HG02798 (cell line): ENCODE measurements at regions not wholly inside any gene's neighbourhood (a gene's known extent, or its start where the extent isn't known, plus 50 kb on each side); places are given as distances from the start of the nearest gene placed in this dataset.

Source experiments
- ATAC-seq: cut with Tn5 transposase; IDR thresholded peaks from one replicate; pipeline ENCODE4 v1.9.1; 2021; ENCODE audit warnings: mild to moderate bottlenecking; ENCODE audit not compliant: unreplicated experiment, poor library complexity

DNA sequence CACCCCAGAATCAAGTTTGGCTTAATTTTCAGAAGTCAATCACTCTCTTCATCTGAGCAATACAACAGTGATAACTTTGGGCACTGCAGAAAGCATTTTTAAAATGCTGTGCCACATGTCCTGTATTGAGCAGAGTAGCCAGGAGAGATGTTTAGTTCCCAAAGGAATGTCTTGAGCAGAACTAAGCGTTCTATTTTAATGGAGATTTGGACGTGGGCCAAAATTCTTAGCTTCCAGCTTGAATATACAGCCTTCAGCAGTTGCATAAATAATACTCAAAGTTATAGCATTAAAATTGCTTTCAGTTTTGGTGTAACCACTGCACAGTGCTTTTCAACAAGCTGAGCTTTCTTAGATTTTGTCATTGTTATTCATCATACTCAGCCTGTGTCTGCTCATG is 679.2 kb downstream of the NLGN4X start:
- no peak for ATAC-seq

DNA sequence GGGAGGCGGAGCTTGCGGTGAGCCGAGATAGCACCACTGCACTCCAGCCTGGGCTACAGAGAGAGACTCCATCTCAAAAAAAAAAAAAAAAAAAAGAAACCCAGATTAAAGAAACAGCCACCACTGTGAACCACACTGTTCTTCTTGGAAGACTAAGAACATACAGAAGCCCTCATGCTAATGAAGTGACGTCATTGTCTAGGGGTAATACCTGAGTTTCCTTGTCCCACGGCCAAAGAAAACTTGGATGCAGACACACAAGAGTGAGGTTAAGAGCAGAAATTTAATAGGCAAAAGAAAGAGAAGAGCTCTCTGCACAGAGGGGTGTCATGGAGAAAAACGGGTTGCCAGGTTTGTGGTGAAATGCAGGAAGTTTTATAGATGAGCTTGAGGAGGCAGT is 691.6 kb downstream of the NLGN4X start:
- ATAC-seq, result no peak

DNA sequence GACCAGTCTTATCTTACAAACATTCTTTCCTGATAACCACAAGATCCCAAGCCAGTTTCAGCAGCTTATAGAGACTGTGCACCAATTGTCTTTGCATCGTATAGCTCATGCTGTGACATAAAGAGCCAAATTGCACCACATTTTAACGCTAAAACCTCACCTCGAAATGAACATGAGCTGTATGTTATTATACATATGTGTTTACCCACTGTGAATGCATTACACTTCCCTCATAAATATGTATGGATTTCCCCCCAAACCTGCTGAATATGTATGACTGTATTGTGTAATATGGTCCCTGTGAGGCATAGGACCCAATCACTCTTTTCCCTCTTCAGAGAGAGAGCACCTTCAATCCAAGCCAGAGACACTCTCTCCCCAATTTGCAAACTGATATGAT is 692.4 kb downstream of the NLGN4X start:
- no peak for ATAC-seq

- no peak for ATAC-seq
Observed at GRCh38 chrX:5528057-5528456, 700.6 kb downstream of the NLGN4X start.

DNA sequence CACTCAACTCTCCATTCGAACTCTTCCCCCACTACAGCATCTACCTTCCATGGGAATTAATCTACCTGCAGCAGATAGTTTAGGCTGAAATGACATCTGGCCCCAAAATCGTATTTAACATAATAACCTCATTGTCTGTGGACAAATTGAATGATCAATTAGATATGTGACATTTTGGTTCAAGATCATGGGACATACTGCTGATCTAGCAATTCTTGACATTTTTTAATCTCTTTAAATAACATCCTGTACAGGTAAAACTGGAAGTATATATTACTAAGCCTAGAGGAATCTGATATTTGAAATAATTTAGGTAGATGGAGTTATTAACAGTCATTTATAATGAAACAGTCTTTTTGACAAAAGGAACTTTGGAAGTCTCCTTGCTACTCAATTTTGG is 702.5 kb downstream of the NLGN4X start:
- no peak for ATAC-seq

GRCh38 chrX:5490786-5491563 is 737.7 kb downstream of the NLGN4X start:
- no peak for ATAC-seq

GRCh38 chrX:5474282-5474681 is 754.4 kb downstream of the NLGN4X start:
- ATAC-seq, result no peak

DNA sequence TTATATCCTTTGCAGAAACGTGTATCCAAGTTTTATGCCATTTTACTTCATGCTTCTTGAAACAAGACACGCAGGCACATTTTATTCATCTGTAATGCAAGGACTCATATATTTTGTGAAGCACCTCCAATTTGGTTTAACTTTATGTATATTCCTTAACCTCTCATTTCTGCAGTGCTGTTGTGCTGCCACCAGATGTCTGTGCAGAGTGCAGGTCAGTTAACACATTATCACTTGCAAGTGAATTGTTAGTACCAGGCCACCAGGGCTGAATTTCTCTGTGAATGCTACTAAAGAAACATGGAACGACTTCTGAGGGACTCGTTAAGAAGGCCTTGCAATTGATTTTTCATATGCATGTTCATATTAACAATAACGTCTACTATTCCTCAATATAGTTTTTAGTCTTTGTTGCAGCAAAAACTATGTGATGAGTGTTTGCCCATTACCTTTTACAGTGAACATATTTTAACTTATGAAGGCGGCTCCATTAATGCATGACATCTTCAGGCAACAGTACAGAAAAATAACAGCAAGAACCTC is 770.3 kb downstream of the NLGN4X start:
- no peak for ATAC-seq

DNA sequence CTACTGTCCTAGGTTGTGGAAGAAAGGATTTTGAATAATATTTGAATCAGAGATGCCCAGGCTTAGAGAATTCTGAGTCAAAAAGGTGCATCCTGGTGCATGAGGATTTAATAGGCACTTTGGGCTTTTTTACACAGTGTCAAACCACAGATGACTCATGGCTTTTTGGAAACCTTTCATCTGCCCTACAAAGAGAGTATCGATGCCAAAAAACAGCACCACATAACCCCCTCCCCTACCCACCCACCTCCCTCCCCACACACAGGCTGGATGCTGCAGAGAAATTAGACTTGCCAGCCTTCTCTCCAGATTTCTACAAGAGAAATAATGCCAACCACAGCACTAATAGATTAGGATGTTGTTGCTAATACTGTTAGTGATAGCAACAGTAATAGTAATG is 779.3 kb downstream of the NLGN4X start:
- ATAC-seq, result no peak

DNA sequence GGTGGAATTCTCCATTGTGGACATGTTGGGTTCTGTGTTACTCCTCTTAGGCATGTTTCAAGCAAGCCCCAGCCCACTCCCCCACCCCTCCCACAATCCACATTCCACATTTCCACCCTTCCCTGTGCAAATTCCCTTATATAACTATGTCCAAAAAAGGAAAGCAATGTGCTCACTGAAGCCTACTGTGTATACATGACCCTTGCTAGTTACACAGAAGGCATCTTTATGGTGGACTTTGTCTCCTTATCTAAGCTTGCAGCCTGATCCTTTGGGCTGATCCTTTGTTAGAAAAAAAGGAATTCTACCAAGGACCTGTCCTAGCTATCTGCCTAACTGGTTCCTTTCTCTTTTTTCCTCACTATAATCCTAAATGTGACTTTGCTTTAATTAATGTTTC is 796.8 kb downstream of the NLGN4X start:
- no peak for ATAC-seq

GRCh38 chrX:5425119-5425518 is 803.5 kb downstream of the NLGN4X start:
- ATAC-seq, result no peak

GRCh38 chrX:5417381-5417780 is 811.3 kb downstream of the NLGN4X start:
- ATAC-seq, result no peak

GRCh38 chrX:5415738-5416137 is 812.9 kb downstream of the NLGN4X start:
- ATAC-seq, result no peak

DNA sequence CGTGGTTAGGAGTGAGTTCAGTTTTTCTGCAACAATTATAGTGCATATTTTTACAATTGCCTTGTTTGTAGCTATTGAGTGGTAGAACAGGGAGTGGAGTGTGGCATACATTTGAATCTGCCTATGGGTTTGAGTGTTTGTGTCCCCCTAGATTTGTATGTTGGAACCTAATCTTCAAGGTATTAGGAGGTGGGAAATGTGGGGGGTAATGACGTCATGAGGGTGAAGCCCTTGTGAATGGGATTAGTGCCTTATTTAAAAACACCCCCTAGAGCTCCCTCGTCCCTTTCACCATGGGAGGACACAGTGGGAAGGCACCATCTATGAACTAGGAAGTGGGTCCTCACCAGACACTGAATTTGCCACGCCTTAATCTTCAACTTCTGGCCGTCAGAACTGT is 819.6 kb downstream of the NLGN4X start:
- ATAC-seq, result no peak

DNA sequence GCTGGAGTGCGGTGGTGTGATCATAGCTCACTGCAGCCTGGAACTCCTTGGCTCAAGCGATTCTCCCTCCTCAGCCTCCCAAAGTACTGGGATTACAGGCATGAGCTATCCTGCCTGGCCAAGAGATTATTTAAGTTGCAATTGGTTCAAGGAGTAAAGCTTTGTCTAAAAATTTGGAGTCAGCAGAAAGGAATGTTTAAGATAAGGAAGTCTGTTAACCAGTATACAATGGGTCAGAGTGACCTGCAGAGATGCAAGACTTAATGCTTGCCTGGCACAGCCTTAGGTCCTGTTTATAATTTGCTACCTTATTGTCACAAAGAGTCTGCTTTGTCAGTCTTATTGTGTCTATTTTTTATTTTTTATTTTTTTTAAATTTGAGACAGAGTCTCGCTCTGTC is 826.2 kb downstream of the NLGN4X start:
- ATAC-seq, result no peak

DNA sequence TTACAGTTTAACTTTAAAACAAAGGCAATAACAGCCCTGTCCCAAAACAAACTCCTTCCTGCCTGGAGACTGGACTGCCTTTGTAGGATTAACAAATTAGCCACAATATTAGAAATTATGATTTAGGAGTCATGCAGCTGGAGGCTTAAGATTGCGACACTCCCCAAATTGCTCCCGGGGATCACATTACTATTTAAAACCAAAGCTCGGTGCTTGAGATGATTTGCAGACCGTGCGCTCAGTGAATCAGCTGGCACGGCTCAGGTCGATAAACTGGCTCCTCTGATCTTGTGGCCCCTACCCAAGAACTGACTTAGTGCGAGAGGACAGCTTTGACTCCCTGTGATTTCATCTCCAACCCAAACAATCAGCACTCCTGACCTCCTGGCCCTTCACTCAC is 829.3 kb downstream of the NLGN4X start:
- ATAC-seq, result no peak

DNA sequence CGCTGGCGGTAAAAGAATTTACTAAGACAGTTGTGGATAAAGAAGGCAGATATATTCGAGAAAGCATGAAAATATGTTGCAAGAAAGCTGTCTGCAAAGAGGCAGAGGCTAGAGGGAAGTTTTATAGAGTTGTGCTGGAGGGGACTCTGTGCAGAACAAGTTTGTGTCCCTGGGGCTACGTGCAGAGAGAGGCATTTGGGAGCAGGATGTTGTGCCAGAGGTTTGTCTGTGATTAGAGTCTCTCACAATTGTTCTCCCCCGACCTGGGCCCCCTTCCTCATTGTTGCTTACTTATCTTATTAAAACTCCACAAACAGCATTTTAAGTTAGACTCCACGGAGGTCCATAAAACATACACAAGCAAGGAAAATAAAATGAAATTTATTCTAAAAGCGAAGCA is 831.3 kb downstream of the NLGN4X start:
- no peak for ATAC-seq

GRCh38 chrX:5390376-5390775 is 838.3 kb downstream of the NLGN4X start:
- ATAC-seq, result no peak

GRCh38 chrX:5388087-5388486 is 840.6 kb downstream of the NLGN4X start:
- ATAC-seq, result no peak

DNA sequence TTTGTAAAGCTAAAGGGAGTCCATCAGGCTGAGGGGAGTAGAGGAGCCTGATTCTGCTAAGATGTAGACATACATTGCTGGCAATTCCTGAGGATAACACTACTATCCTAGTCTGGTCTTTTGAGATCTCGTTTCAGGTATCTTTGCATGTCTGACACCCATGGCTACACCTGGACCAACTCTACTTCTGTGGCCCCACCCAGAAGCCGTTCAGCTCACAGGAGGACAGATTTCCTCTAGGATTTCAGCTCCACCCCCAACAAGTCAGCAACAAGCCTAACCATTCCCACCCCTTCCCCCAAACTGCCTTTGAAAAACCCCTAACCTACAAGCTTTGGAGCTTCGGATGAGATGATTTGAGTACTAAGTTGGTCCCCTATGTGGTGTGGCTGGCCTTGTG is 848.2 kb downstream of the NLGN4X start:
- ATAC-seq, result no peak

DNA sequence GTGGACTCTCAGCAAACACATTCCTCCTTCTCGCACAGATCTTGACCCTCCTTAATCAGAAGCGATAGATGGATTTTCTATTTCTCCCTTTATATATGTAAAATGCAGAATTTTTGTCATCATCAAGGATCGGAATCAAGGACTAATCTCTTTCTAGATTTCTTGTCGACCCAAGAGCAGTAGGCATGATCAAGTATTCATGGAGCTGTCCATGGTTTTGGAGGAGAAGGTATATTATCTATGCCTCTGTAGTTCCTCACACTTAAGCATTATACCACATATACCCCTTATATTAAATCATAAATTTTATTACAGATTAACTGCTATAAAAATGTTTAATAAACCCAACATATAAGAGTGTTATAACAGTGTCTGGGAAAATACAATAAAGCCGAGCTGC is 886.8 kb downstream of the NLGN4X start:
- no peak for ATAC-seq

GRCh38 chrX:5337160-5337559 is 891.5 kb downstream of the NLGN4X start:
- no peak for ATAC-seq
